ENCODE measurements at regions not wholly inside any gene's neighbourhood (a gene's known extent, or its start where the extent isn't known, plus 50 kb on each side); places are given as distances from the start of the nearest gene placed in this dataset.

DNA sequence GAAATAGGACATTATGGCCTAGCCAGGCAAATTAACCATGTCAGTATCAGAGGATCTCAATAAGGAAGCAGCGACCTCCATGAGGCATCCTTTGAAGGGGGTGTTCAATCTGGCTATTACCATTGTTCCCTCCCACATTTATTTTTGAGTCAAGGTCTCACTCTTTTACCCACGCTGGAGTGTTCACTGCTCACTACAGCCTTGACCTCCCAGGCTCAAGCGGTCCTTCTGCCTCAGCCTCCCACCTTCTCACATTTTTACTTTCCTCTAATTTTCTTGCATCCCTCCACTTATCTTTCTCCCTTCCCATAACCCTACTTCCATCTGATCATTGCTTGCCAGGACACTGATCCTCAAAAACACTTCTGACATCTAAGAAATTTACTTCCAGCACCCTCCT lies 654.0 kb upstream of the NR2F2 start:
- Histone ChIP-seq H2BK12ac (ENCODE audit: low read depth, low read length) (no peak overlapping the region), H3K27me3 (replicated peaks in 1 of 4; ENCODE audit: control insufficient read depth in 3 of 4, extremely low read depth in 1 of 4, insufficient read depth in 3 of 4, low read length in 3 of 4) (no peaks in the 10 kb centered on the region), H3K4ac (replicated peaks; ENCODE audit: insufficient read length, low read depth, low read length) (no peak overlapping the region), H2BK20ac (ENCODE audit: low read length) (no peak overlapping the region), H3K4me1 (replicated peaks in 1 of 4; ENCODE audit: control insufficient read depth in 3 of 4, insufficient read depth in 4 of 4, low read length in 3 of 4) (no peaks in the 10 kb centered on the region), H2AK5ac (ENCODE audit: low read depth, low read length) (no peak overlapping the region), H2AFZ (ENCODE audit: low read length) (no peak overlapping the region), H3K14ac (ENCODE audit: insufficient read length) (no peak overlapping the region), H3K23ac (ENCODE audit: insufficient read length) (no peak overlapping the region), H2BK120ac (replicated peaks; ENCODE audit: low read depth, low read length) (no peak overlapping the region), H3K4me3 (ENCODE audit: extremely low read depth in 1 of 4, insufficient read depth in 2 of 4, low read depth in 3 of 4, low read length in 4 of 4) (no peak overlapping the region), H4K8ac (ENCODE audit: extremely low read depth, insufficient read depth, low read length) (no peak overlapping the region), H3K4me2 (ENCODE audit: insufficient read depth in 1 of 2, low read depth in 2 of 2, low read length in 2 of 2) (no peak overlapping the region), H3K79me1 (ENCODE audit: low read depth, low read length) (no peaks in the 10 kb centered on the region), H3K79me2 (ENCODE audit: control insufficient read depth in 1 of 2, insufficient read depth in 2 of 2, low read length in 2 of 2) (no peaks in the 10 kb centered on the region), H2BK5ac (ENCODE audit: low read depth, low read length) (no peak overlapping the region), H3K27ac (ENCODE audit: low read depth, low read length) (no peak overlapping the region), H2BK15ac (ENCODE audit: low read length) (no peak overlapping the region), H4K5ac (ENCODE audit: insufficient read length, low read depth, low read length) (no peak overlapping the region), H3K9ac (replicated peaks in 1 of 4; ENCODE audit: extremely low read depth in 1 of 4, low read depth in 3 of 4, low read length in 3 of 4) (no peak overlapping the region), H3K18ac (ENCODE audit: extremely low read depth, low read length) (no peak overlapping the region), H4K91ac (replicated peaks; ENCODE audit: insufficient read length, low read length) (no peak overlapping the region), H3K23me2 (ENCODE audit: low read depth, low read length) (no peaks in the 10 kb centered on the region), H4K20me1 (replicated peaks in 1 of 2; ENCODE audit: control insufficient read depth in 1 of 2, insufficient read depth in 2 of 2, low read length in 2 of 2) (no peaks in the 10 kb centered on the region), H3K36me3 (ENCODE audit: control insufficient read depth in 2 of 4, insufficient read depth in 4 of 4, low read length in 3 of 4) (no peaks in the 10 kb centered on the region), H3K9me3 (ENCODE audit: insufficient read depth in 2 of 2, low read depth in 1 of 2, low read length in 1 of 2) (no peaks in the 10 kb centered on the region), H3K56ac (replicated peaks; ENCODE audit: insufficient read length, low read depth, low read length) (no peak overlapping the region)
- FAIRE-seq: no peak
- POLR2A ChIA-PET (ENCODE audit: partially characterized antibody): no interaction called here
- no peak for DNase-seq (ENCODE audit: low read depth in 1 of 2, low spot score in 2 of 2)
- WGBS, 2 experiments (ENCODE audit: extremely low coverage in 1 of 2, insufficient coverage in 1 of 2, insufficient read length in 1 of 2, insufficient replicate concordance in 2 of 2, low coverage in 1 of 2, low lambda C conversion rate in 2 of 2, missing lambda C conversion rate in 1 of 2): 95% methylated on average over 3 of the region's 3 CpGs; no CpG with 5 or more reads in 1 of the 2 experiments
- CTCF ChIA-PET (ENCODE audit: partially characterized antibody): interaction anchor here (0.6 kb wide), 1 partner anchor 806 kb away, joined by 3 read pairs; no protein-coding TSS in a partner anchor
- TF ChIP-seq POU5F1 (IDR thresholded peaks at IDR 0.05; ENCODE audit: low read depth, low read length): no peak
- TF ChIP-seq PHF8 (conservative IDR thresholded peaks at IDR 0.05; ENCODE audit: low read depth, low read length): no peak
- TF ChIP-seq, protein P1, sequence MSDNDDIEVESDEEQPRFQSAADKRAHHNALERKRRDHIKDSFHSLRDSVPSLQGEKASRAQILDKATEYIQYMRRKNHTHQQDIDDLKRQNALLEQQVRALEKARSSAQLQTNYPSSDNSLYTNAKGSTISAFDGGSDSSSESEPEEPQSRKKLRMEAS (IDR thresholded peaks at IDR 0.05): no peak
- no peak for TF ChIP-seq CHD1 (IDR thresholded peaks at IDR 0.05; ENCODE audit: low read depth, low read length)
- TF ChIP-seq SP1 (IDR thresholded peaks at IDR 0.05; ENCODE audit: low read depth, low read length): no peak
- TF ChIP-seq, protein P2, sequence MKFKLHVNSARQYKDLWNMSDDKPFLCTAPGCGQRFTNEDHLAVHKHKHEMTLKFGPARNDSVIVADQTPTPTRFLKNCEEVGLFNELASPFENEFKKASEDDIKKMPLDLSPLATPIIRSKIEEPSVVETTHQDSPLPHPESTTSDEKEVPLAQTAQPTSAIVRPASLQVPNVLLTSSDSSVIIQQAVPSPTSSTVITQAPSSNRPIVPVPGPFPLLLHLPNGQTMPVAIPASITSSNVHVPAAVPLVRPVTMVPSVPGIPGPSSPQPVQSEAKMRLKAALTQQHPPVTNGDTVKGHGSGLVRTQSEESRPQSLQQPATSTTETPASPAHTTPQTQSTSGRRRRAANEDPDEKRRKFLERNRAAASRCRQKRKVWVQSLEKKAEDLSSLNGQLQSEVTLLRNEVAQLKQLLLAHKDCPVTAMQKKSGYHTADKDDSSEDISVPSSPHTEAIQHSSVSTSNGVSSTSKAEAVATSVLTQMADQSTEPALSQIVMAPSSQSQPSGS (IDR thresholded peaks at IDR 0.05; ENCODE audit: low read length): no peak
- TF ChIP-seq TCF12 (IDR thresholded peaks at IDR 0.05; ENCODE audit: low read depth, low read length): no peak
- no peak for TF ChIP-seq GABPA (IDR thresholded peaks at IDR 0.05; ENCODE audit: borderline replicate concordance, insufficient read depth, low read length)
- no peak for TF ChIP-seq CREB1 (IDR thresholded peaks at IDR 0.05)
- TF ChIP-seq, protein P3, sequence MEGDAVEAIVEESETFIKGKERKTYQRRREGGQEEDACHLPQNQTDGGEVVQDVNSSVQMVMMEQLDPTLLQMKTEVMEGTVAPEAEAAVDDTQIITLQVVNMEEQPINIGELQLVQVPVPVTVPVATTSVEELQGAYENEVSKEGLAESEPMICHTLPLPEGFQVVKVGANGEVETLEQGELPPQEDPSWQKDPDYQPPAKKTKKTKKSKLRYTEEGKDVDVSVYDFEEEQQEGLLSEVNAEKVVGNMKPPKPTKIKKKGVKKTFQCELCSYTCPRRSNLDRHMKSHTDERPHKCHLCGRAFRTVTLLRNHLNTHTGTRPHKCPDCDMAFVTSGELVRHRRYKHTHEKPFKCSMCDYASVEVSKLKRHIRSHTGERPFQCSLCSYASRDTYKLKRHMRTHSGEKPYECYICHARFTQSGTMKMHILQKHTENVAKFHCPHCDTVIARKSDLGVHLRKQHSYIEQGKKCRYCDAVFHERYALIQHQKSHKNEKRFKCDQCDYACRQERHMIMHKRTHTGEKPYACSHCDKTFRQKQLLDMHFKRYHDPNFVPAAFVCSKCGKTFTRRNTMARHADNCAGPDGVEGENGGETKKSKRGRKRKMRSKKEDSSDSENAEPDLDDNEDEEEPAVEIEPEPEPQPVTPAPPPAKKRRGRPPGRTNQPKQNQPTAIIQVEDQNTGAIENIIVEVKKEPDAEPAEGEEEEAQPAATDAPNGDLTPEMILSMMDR (IDR thresholded peaks at IDR 0.05; ENCODE audit: control extremely low read depth in 1 of 3, insufficient read depth in 1 of 3, low read depth in 1 of 3, low read length in 3 of 3): no peak
- no peak for TF ChIP-seq SRF (IDR thresholded peaks at IDR 0.05; ENCODE audit: low read depth, low read length)

Measured in H1 (cell line).